Kidney epithelial cell (primary cell): ENCODE measurements at regions not wholly inside any gene's neighbourhood (a gene's known extent, or its start where the extent isn't known, plus 50 kb on each side); places are given as distances from the start of the nearest gene placed in this dataset.

Source experiments
- DNase-seq: peaks from one replicate; pipeline ENCODE4 v3.0.0-alpha.2; 2010; ENCODE audit warnings: low read depth
- H3K27me3 ChIP-seq: 2 replicates; pipeline ENCODE4 v1.6.0; 2011; ENCODE audit warnings: low read length; ENCODE audit not compliant: control insufficient read depth, insufficient read depth
- H3K36me3 ChIP-seq: 2 replicates; pipeline ENCODE4 v1.5.1; 2011; ENCODE audit warnings: low read length; ENCODE audit not compliant: control insufficient read depth, insufficient read depth
- H3K4me3 ChIP-seq: 2 replicates; pipeline ENCODE4 v1.5.1; 2011; ENCODE audit warnings: low read depth, mild to moderate bottlenecking, control low read depth, low read length
- TF ChIP-seq, protein P1 (sequence below): IDR thresholded peaks from 2 replicates; pipeline ENCODE4 v1.5.1; 2011; ENCODE audit warnings: mild to moderate bottlenecking, moderate library complexity, low read length, control low read depth, inconsistent platforms; ENCODE audit not compliant: insufficient read depth, poor library complexity, severe bottlenecking

DNA sequence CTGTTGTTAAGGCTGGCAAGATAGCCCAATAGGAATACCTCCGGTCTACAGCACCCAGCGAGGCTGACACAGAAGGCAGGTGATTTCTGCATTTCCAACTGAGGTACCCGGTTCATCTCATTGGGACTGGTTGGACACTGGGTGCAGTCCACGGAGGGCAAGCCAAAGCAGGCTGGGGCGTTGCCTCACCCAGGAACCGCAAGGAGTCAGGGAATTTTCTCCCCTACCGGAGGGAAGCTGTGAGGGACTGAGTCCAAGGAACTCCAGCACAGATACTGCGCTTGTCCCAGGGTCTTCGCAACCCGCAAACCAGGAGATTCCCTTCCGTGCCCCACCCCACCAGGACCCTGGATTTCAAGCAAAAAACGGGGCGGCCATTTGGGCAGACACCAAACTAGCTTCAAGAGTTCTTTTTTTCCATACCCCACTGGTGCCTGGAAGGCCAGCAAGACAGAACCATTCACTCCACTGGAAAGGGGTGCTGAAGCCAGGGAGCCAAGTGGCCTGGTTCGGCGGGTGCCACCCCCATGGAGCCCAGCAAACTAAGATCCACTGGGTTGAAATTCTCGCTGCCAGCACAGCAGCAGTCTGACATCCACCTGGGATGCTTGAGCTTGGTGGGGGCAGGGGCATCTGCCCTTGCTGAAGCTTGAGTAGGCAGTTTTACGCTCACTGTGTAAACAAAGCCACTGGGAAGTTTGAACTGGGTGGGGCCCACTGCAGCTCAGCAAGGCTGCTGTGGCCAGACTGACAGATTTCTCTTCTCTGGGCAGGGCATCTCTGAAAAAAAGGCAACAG lies 647.2 kb downstream of the BNC2 start:
- DNase-seq = no peak
- TF ChIP-seq, protein P1, sequence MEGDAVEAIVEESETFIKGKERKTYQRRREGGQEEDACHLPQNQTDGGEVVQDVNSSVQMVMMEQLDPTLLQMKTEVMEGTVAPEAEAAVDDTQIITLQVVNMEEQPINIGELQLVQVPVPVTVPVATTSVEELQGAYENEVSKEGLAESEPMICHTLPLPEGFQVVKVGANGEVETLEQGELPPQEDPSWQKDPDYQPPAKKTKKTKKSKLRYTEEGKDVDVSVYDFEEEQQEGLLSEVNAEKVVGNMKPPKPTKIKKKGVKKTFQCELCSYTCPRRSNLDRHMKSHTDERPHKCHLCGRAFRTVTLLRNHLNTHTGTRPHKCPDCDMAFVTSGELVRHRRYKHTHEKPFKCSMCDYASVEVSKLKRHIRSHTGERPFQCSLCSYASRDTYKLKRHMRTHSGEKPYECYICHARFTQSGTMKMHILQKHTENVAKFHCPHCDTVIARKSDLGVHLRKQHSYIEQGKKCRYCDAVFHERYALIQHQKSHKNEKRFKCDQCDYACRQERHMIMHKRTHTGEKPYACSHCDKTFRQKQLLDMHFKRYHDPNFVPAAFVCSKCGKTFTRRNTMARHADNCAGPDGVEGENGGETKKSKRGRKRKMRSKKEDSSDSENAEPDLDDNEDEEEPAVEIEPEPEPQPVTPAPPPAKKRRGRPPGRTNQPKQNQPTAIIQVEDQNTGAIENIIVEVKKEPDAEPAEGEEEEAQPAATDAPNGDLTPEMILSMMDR = no peak
- H3K27me3 ChIP-seq = no peaks in the 10 kb centered on the region
- no peaks in the 10 kb centered on the region for H3K36me3 ChIP-seq
- H3K4me3 ChIP-seq = no peak overlapping the region

DNA sequence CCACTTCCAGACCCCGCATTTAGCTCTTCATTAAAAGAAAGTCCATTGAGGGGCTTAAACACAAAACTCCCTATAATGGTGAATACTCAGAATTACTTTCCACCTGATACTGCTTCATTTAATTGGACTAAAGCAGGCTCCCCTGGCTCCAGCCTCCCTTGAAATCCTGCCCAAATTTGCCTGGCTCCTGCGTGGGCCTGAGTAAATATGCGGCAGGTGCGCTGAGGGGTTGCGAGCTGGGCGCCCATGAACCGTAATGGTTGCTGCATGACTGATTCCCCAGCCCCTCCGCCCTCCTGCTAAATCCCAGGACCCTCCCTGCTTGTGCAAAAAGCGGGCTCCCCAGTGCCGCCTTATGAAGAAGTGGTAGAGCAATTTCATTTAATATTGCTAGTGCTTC lies 639.7 kb downstream of the BNC2 start:
- TF ChIP-seq, protein P1 = no peak
- no peak overlapping the region for H3K4me3 ChIP-seq
- DNase-seq = no peak
- no peaks in the 10 kb centered on the region for H3K27me3 ChIP-seq
- no peaks in the 10 kb centered on the region for H3K36me3 ChIP-seq

DNA sequence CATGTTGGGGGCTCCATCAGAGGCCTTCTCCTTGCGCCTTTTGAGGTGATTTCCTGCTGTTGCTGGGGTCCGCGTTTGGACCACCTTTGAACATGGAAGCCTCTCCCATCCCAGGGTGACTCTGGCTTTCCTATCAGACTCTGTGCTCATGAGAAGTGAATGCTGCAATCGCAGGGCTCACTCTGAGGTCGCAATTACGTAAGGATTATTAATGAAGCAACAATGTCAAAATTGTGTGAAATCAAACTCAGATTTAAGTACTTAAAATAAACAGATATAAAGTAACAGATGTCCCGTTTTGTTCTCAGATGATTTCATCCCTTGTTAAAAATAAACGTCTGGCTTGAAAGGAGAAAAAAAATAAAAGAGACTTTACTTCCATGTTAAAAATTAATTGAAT lies 634.2 kb downstream of the BNC2 start:
- H3K27me3 ChIP-seq = no peaks in the 10 kb centered on the region
- TF ChIP-seq, protein P1 = no peak
- no peak for DNase-seq
- H3K4me3 ChIP-seq = no peak overlapping the region
- no peaks in the 10 kb centered on the region for H3K36me3 ChIP-seq

DNA sequence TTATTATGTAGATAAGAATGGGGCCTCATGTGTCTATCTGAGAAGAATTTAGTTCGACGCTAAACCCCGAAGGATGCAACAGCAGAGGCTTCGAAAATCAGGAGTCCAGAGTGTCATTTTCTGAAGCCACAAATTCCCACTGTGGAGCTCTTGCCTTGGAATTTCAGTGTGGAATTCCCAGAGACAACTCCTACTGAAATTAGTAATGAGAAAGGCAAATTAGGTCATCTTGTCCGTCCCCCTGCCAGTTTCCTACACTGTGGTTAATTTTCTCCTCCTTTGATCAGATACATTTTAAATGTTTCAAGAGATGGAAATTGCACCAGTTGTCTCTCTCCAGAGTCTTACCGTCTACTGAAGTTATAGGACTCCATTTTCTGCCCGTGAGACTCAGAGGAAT lies 633.6 kb downstream of the BNC2 start:
- no peak overlapping the region for H3K4me3 ChIP-seq
- H3K27me3 ChIP-seq = no peaks in the 10 kb centered on the region
- no peak for DNase-seq
- H3K36me3 ChIP-seq = no peaks in the 10 kb centered on the region
- TF ChIP-seq, protein P1 = no peak

DNA sequence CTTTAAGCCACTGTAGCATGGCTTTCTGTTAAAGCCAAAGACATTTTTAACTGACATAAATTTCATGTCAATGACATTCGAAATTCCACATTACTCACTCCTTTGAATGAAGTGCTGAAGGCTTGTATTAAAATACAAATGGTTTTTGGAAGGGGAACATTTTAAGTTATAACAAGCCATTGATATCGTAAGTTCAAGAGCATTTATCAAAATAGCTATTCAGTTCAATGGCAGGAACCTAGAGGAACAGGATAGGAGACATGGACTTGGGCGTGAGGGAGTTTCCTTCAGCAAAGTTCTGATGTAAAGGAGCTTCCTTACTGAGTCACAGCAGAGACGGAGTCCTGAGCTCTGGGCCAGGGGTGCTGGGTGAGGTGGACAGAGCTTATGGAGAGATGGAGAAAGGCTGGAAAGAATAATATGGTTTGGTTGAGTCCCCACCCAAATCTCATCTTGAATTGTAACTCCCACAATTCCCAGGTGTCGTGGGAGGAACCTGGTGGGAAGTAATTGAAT lies 631.8 kb downstream of the BNC2 start:
- no peak for DNase-seq
- TF ChIP-seq, protein P1 = no peak
- Histone ChIP-seq H3K36me3 (no peaks in the 10 kb centered on the region), H3K27me3 (no peaks in the 10 kb centered on the region), H3K4me3 (no peak overlapping the region)

DNA sequence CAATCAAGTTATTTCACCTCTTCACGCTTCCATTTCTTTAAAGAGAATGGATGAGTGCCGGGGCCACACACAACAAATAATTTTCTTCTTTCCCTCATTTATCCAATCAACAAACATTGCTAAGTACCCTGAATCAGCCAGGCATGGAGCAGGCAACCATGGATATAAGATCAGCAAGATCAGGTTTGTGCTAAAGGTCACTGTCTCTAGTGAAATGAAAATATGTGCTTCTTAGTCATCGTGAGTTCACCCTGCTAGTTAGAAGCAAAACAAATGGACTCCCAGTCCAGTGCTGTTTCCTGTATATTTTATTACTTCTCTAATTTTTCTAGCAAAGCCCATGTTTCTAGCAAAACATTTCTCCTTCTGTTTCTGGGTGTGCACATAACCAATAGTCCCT lies 629.2 kb downstream of the BNC2 start:
- Histone ChIP-seq H3K36me3 (no peaks in the 10 kb centered on the region), H3K27me3 (no peaks in the 10 kb centered on the region), H3K4me3 (no peak overlapping the region)
- no peak for DNase-seq
- TF ChIP-seq, protein P1 = no peak
